Hepatocyte (in vitro differentiated cells): ENCODE measurements at regions not wholly inside any gene's neighbourhood (a gene's known extent, or its start where the extent isn't known, plus 50 kb on each side); places are given as distances from the start of the nearest gene placed in this dataset.

ENCODE experiments used
- DNase-seq: peaks from one replicate; pipeline ENCODE4 v3.0.0-alpha.2; 2016; ENCODE audit warnings: low spot score
- H2AFZ ChIP-seq: fragments of 200-600 bp; sonication (generic); 2 replicates; pipeline ENCODE4 v1.6.0; 2016; ENCODE audit warnings: antibody characterized with exemption, mild to moderate bottlenecking
- H3K27ac ChIP-seq: fragments of 200-600 bp; sonication (generic); 2 replicates; pipeline ENCODE4 v1.5.1; 2016; ENCODE audit warnings: mild to moderate bottlenecking
- H3K27me3 ChIP-seq: fragments of 200-600 bp; sonication (generic); 2 replicates; pipeline ENCODE4 v1.6.1; 2016
- H3K36me3 ChIP-seq: fragments of 200-600 bp; sonication (generic); replicated peaks from 2 replicates; pipeline ENCODE4 v1.5.1; 2016; ENCODE audit warnings: low read depth; ENCODE audit not compliant: insufficient read depth
- H3K4me1 ChIP-seq: fragments of 200-600 bp; sonication (generic); 2 replicates; pipeline ENCODE4 v1.5.1; 2016; ENCODE audit warnings: mild to moderate bottlenecking, moderate library complexity; ENCODE audit not compliant: insufficient read depth
- H3K4me2 ChIP-seq: fragments of 200-600 bp; sonication (generic); 2 replicates; pipeline ENCODE4 v1.6.0; 2016
- H3K4me3 ChIP-seq: fragments of 200-600 bp; sonication (generic); 2 replicates; pipeline ENCODE4 v1.5.1; 2016; ENCODE audit warnings: mild to moderate bottlenecking
- H3K79me2 ChIP-seq: fragments of 200-600 bp; sonication (generic); 2 replicates; pipeline ENCODE4 v1.6.0; 2017; ENCODE audit warnings: mild to moderate bottlenecking
- H3K9me2 ChIP-seq: fragments of 200-600 bp; sonication (generic); replicated peaks from 2 replicates; pipeline ENCODE4 v1.6.0; 2017; ENCODE audit warnings: mild to moderate bottlenecking; ENCODE audit not compliant: insufficient read depth
- H3K9me3 ChIP-seq: fragments of 200-600 bp; sonication (generic); 2 replicates; pipeline ENCODE4 v1.5.1; 2016; ENCODE audit warnings: low read depth, mild to moderate bottlenecking
- H4K20me1 ChIP-seq: fragments of 200-600 bp; sonication (generic); 2 replicates; pipeline ENCODE4 v1.6.0; 2016; ENCODE audit warnings: mild to moderate bottlenecking; ENCODE audit not compliant: insufficient read depth, poor library complexity, severe bottlenecking
- CTCF ChIP-seq: fragments of 200-600 bp; sonication (generic); IDR thresholded peaks from 2 replicates; pipeline ENCODE4 v1.5.1; 2016; ENCODE audit warnings: antibody characterized with exemption, mild to moderate bottlenecking; ENCODE audit not compliant: poor library complexity
- EZH2 ChIP-seq: fragments of 200-600 bp; sonication (generic); IDR thresholded peaks from 2 replicates; pipeline ENCODE4 v1.6.1; 2016; ENCODE audit warnings: antibody characterized with exemption, mild to moderate bottlenecking, borderline replicate concordance
- EZH2phosphoT487 ChIP-seq: fragments of 200-600 bp; sonication (generic); IDR thresholded peaks from one replicate; pipeline ENCODE4 v1.6.1; 2018; ENCODE audit warnings: antibody characterized with exemption, mild to moderate bottlenecking, low read depth, moderate library complexity; ENCODE audit not compliant: unreplicated experiment, severe bottlenecking
- WGBS: methylation state at CpG from one replicate; pipeline ENCODE4 v1.1.6; 2016; ENCODE audit warnings: low lambda C conversion rate; ENCODE audit errors: missing lambda C conversion rate; 5-methylcytosine and 5-hydroxymethylcytosine counted together

- H4K20me1 ChIP-seq, result no peaks in the 10 kb centered on the region
- no peak for DNase-seq
- no peak overlapping the region for H3K4me2 ChIP-seq
- no peak overlapping the region for H2AFZ ChIP-seq
- H3K79me2 ChIP-seq, result no peaks in the 10 kb centered on the region
- no peaks in the 10 kb centered on the region for H3K27me3 ChIP-seq
- no peaks in the 10 kb centered on the region for H3K9me3 ChIP-seq
- peak overlapping the region; percentile 81 for H3K27ac ChIP-seq
- no peak for TF ChIP-seq EZH2
- no peak for TF ChIP-seq CTCF
- TF ChIP-seq EZH2phosphoT487, result no peak
- H3K36me3 ChIP-seq, result no peaks in the 10 kb centered on the region
- H3K4me3 ChIP-seq, result no peak overlapping the region
- peaks cover 15% of the 10 kb centered on the region for H3K4me1 ChIP-seq
- WGBS, result 93% methylated on average over 6 of the region's 6 CpGs
- H3K9me2 ChIP-seq, result no peaks in the 10 kb centered on the region
These were observed 70.5 kb downstream of the PHLDA1 start for GRCh38 chr12:75960954-75961661.

- whole genome bisulfite sequencing, result 34% methylated on average over 6 of the region's 6 CpGs
- H3K9me2 ChIP-seq, result no peaks in the 10 kb centered on the region
- no peak for TF ChIP-seq EZH2
- no peak for TF ChIP-seq EZH2phosphoT487
- no peak for TF ChIP-seq CTCF
- H3K4me2 ChIP-seq, result no peak overlapping the region
- H3K4me3 ChIP-seq, result no peak overlapping the region
- H4K20me1 ChIP-seq, result no peaks in the 10 kb centered on the region
- H3K9me3 ChIP-seq, result no peaks in the 10 kb centered on the region
- no peak overlapping the region for H2AFZ ChIP-seq
- peak overlapping the region; percentile 81 for H3K27ac ChIP-seq
- H3K4me1 ChIP-seq, result peaks cover 15% of the 10 kb centered on the region
- peak; percentile 77 for DNase-seq
- H3K27me3 ChIP-seq, result no peaks in the 10 kb centered on the region
- H3K79me2 ChIP-seq, result no peaks in the 10 kb centered on the region
- H3K36me3 ChIP-seq, result no peaks in the 10 kb centered on the region
These were observed 71.3 kb downstream of the PHLDA1 start for GRCh38 chr12:75960086-75960910.

- DNase-seq, result no peak
- peaks cover 19% of the 10 kb centered on the region for H3K4me1 ChIP-seq
- no peak overlapping the region for H3K4me2 ChIP-seq
- H3K9me2 ChIP-seq, result no peaks in the 10 kb centered on the region
- WGBS, result 51% methylated on average over 2 of the region's 2 CpGs
- no peaks in the 10 kb centered on the region for H3K79me2 ChIP-seq
- H3K36me3 ChIP-seq, result no peaks in the 10 kb centered on the region
- H3K4me3 ChIP-seq, result no peak overlapping the region
- H4K20me1 ChIP-seq, result no peaks in the 10 kb centered on the region
- H3K27ac ChIP-seq, result peak overlapping the region; percentile 51
- H3K9me3 ChIP-seq, result no peaks in the 10 kb centered on the region
- H2AFZ ChIP-seq, result no peak overlapping the region
- H3K27me3 ChIP-seq, result no peaks in the 10 kb centered on the region
- no peak for TF ChIP-seq EZH2phosphoT487
- no peak for TF ChIP-seq EZH2
- no peak for TF ChIP-seq CTCF
These were observed 72.1 kb downstream of the PHLDA1 start for GRCh38 chr12:75959506-75959905.
